ENCODE measurements at regions not wholly inside any gene's neighbourhood (a gene's known extent, or its start where the extent isn't known, plus 50 kb on each side); places are given as distances from the start of the nearest gene placed in this dataset.
"Not testable (repeated sequence)": the region's sequence is repeated elsewhere in the genome, so short reads cannot be mapped to it uniquely, and the experiment has no call there.

DNA sequence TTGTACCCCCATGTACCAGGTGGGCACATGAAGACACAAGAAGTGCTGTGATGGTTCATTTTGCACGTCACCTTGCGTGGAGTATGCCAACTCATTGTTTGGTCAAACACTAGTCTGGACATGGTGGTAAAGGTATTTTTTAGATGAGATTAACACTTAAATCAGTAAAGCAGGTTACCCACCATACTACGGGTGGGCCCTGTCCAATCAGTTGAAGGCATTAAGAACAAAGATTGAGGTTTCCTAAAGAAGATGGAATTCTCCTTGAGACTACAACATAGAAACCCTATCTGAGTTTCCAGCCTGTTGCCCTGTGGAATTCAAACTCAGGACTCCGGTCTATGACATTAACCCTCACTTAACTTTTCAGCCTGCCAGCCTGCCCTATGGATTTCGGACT, 118.4 kb downstream of the RPLP1 start:
- TF ChIP-seq, protein P1, sequence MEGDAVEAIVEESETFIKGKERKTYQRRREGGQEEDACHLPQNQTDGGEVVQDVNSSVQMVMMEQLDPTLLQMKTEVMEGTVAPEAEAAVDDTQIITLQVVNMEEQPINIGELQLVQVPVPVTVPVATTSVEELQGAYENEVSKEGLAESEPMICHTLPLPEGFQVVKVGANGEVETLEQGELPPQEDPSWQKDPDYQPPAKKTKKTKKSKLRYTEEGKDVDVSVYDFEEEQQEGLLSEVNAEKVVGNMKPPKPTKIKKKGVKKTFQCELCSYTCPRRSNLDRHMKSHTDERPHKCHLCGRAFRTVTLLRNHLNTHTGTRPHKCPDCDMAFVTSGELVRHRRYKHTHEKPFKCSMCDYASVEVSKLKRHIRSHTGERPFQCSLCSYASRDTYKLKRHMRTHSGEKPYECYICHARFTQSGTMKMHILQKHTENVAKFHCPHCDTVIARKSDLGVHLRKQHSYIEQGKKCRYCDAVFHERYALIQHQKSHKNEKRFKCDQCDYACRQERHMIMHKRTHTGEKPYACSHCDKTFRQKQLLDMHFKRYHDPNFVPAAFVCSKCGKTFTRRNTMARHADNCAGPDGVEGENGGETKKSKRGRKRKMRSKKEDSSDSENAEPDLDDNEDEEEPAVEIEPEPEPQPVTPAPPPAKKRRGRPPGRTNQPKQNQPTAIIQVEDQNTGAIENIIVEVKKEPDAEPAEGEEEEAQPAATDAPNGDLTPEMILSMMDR (IDR thresholded peaks at IDR 0.05) = no peak
- no peak for TF ChIP-seq ZFX (IDR thresholded peaks at IDR 0.05; ENCODE audit: borderline replicate concordance)
- H3K27ac ChIP-seq = no peak overlapping the region

DNA sequence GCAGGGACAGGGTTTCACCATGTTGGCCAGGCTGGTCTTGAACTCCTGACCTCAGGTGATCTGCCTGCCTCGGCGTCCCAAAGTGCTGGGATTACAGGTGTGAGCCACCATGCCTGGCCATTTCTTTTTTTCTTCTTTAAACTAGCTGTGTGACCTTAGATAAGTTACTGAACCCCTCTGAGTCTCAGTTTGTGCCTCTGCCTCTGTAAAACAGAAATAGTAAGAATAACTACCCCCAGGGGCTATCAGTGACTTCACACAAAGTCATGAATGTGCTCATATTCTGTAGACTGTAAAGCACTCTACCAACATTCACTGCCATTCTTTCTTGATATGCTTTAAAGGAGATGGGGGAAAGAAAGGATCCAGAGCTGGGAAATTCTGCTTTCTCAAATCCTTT, 120.7 kb downstream of the RPLP1 start:
- H3K27ac ChIP-seq = not testable (repeated sequence)

GRCh38 chr15:69573815-69574475, 121.3 kb downstream of the RPLP1 start:
- peak overlapping the region; percentile 72; the same call in 1 of the 2 replicates for H3K27ac ChIP-seq

DNA sequence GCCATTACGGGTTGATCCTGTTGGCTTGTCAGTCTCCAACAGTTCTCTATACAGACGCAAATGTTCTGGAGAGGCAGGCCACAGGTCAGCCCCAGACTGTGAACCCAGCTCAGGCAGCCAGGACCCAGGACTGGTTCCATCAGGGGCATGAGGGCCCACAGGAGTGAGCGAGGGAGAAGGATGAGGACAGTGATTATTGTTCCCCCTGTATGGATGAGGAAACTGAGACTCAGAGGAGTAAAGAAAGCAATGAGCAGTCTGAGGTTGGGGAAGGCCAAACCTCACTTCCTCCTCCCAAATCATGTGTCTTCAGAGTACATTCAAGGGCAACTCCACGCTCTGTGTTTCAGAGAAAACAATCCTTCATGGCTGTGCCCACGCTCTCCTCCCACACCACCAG, 121.9 kb downstream of the RPLP1 start:
- TF ChIP-seq ZFX (IDR thresholded peaks at IDR 0.05; ENCODE audit: borderline replicate concordance) = no peak
- TF ChIP-seq, protein P1 (IDR thresholded peaks at IDR 0.05) = no peak

More at GRCh38 chr15:69573815-69574475, 121.3 kb downstream of the RPLP1 start:
- TF ChIP-seq, protein P1 (IDR thresholded peaks at IDR 0.05) = no peak
- TF ChIP-seq ZFX (IDR thresholded peaks at IDR 0.05; ENCODE audit: borderline replicate concordance) = no peak

GRCh38 chr15:69575387-69575786, 122.8 kb downstream of the RPLP1 start:
- peak overlapping the region; percentile 72 for H3K27ac ChIP-seq
- TF ChIP-seq ZFX (IDR thresholded peaks at IDR 0.05; ENCODE audit: borderline replicate concordance) = no peak
- TF ChIP-seq, protein P1 (IDR thresholded peaks at IDR 0.05) = no peak

More for the DNA sequence above, 121.9 kb downstream of the RPLP1 start:
- H3K27ac ChIP-seq = peak overlapping the region; percentile 72; the same call in 1 of the 2 replicates

- TF ChIP-seq, protein P1 (IDR thresholded peaks at IDR 0.05) = peak; percentile 94
- no peak for TF ChIP-seq ZFX (IDR thresholded peaks at IDR 0.05; ENCODE audit: borderline replicate concordance)
- peak overlapping the region; percentile 72 for H3K27ac ChIP-seq
Measured at GRCh38 chr15:69576035-69576526, 123.5 kb downstream of the RPLP1 start.

DNA sequence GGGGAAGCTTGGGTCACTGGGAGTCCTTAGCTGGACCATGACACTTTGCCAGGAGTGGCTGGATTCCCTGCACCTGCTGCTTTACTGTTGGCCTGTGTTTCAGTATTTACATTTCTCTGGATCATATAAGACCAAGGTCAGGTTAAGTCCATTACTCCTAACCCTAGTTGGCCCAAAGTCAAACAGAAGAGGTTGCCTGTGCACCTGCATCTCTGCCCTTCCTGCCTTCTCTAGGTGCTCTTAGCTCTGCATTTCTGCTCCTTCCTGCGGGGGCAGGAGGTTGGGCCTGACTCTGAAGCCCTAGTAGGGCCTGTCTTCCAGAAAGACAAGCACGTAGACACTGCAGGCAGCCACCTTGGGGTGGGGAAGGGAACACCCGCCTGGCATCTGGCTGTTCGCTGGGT, 124.3 kb downstream of the RPLP1 start:
- TF ChIP-seq ZFX (IDR thresholded peaks at IDR 0.05; ENCODE audit: borderline replicate concordance) = no peak
- TF ChIP-seq, protein P1 (IDR thresholded peaks at IDR 0.05) = 0 out of 2 replicates have a peak, but pooled peaks have one; percentile 7
- H3K27ac ChIP-seq = peak overlapping the region; percentile 72

Data from 22Rv1 (cell line).